ENCODE measurements at regions not wholly inside any gene's neighbourhood (a gene's known extent, or its start where the extent isn't known, plus 50 kb on each side); places are given as distances from the start of the nearest gene placed in this dataset.

- TF ChIP-seq CTCF (IDR thresholded peaks at IDR 0.05) (no peak), POLR2A (IDR thresholded peaks at IDR 0.05) (no peak)
Observed at GRCh38 chr13:54958781-54959180, 1930.2 kb downstream of the OLFM4 start.
